ENCODE measurements at regions not wholly inside any gene's neighbourhood (a gene's known extent, or its start where the extent isn't known, plus 50 kb on each side); places are given as distances from the start of the nearest gene placed in this dataset.

- DNase-seq (no peak), ATAC-seq (no peak)
- peaks cover 0 to 9% (median 0%) of the 10 kb centered on the region in 7 donors for H3K4me1 Mint-ChIP-seq
- no peak overlapping the region for H3K4me3 Mint-ChIP-seq
- Histone ChIP-seq H3K4me3 (ENCODE audit: low read length) (no peak overlapping the region), H3K27ac (ENCODE audit: low read depth, low read length) (no peak overlapping the region), H3K9me3 (ENCODE audit: control insufficient read depth in 2 of 3, low read length in 3 of 3) (no peaks in the 10 kb centered on the region), H3K27me3 (ENCODE audit: control insufficient read depth in 2 of 2, insufficient read depth in 2 of 2, low read length in 2 of 2) (peaks cover 0 to under 1% of the 10 kb centered on the region in 2 donors), H3K36me3 (ENCODE audit: control insufficient read depth in 2 of 3, insufficient read depth in 3 of 3, low read length in 3 of 3) (no peaks in the 10 kb centered on the region), H3K4me1 (ENCODE audit: control insufficient read depth in 2 of 2, insufficient read depth in 2 of 2, low read length in 2 of 2) (peaks cover 0 to 5% of the 10 kb centered on the region in 2 donors)
- peaks cover 15 to 32% (median 24%) of the 10 kb centered on the region in 5 donors for H3K27me3 Mint-ChIP-seq
- H3K36me3 Mint-ChIP-seq: peaks cover 0 to 3% (median 0%) of the 10 kb centered on the region in 5 donors
- H3K9me3 Mint-ChIP-seq: peaks cover 0 to 6% (median 0%) of the 10 kb centered on the region in 11 donors
- CTCF ChIA-PET: no interaction called here
- POLR2A ChIA-PET: no interaction called here
- no peak overlapping the region for H3K27ac Mint-ChIP-seq
- intact Hi-C loops (cut with micrococcal nuclease): no loop called here
Measured at GRCh38 chr3:40621252-40621651, 96.5 kb downstream of the ZNF621 start.

DNA sequence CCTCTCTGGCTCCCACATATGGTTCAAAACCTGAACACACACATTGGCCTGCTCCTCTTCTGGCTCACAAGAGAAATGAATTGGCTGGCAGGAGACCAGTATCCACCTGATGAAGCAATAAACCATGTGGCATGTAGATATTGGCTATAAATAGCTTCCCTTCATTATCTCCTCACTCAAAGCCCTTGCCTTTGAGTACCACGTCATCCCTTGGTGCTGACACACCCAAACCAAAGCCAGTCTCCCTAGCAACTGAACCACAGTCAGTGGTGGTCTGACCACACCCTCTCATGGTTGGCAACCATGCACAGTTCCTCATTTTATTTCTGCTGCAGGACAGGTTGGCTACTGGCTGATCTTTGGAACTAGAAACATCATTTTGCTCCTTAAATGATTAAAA, 98.8 kb downstream of the ZNF621 start:
- no peaks in the 10 kb centered on the region for H3K9me3 ChIP-seq (ENCODE audit: control insufficient read depth in 2 of 3, low read length in 3 of 3)
- Mint-ChIP-seq H3K36me3 (peaks cover 0 to 5% (median 1%) of the 10 kb centered on the region in 5 donors), H3K27me3 (peaks cover 4 to 26% (median 11%) of the 10 kb centered on the region in 5 donors), H3K9me3 (peaks cover 0 to 8% (median 2%) of the 10 kb centered on the region in 11 donors), H3K4me1 (peaks cover 0 to 9% (median 0%) of the 10 kb centered on the region in 7 donors), H3K4me3 (no peak overlapping the region), H3K27ac (no peak overlapping the region)
- H3K36me3 ChIP-seq (ENCODE audit: control insufficient read depth in 2 of 3, insufficient read depth in 3 of 3, low read length in 3 of 3): no peaks in the 10 kb centered on the region
- H3K27me3 ChIP-seq (ENCODE audit: control insufficient read depth in 2 of 2, insufficient read depth in 2 of 2, low read length in 2 of 2): no peaks in the 10 kb centered on the region
- intact Hi-C loops (cut with micrococcal nuclease): no loop called here
- H3K4me1 ChIP-seq (ENCODE audit: control insufficient read depth in 2 of 2, insufficient read depth in 2 of 2, low read length in 2 of 2): peaks cover 0 to 5% of the 10 kb centered on the region in 2 donors
- H3K27ac ChIP-seq (ENCODE audit: low read depth, low read length): no peak overlapping the region
- peak in 4 of 9 donors; percentile 1 to 21 (median 6) for DNase-seq
- no peak overlapping the region for H3K4me3 ChIP-seq (ENCODE audit: low read length)
- peak; percentile 90 for ATAC-seq
- POLR2A ChIA-PET: no interaction called here
- CTCF ChIA-PET: no interaction called here

DNA sequence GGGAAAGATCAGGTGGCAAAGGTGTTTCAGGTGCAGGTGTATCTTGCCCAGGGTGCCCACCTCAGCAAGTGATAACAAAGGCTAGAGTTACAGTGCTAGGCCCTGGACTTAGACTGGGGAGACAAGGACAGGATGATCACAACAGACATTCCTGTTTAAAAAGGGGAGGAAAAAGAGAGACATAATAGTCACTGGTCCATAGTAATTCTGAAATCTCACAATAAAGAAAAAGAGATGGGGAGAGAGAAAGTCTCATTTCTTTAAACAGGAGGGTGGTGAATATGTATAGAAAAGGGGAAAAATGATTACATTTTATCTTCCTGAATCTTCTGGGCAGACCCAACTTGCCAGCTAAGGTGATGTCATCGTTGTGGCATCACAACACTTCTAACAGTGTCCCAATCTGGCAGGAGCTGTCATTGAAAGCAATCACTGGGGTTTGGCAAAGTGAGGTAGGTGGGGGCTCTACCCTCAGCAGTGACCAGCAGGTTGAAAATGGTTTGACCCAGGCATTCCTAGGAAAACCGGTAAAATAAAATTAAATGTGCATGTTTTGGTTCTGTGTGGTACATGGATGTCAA, 99.5 kb downstream of the ZNF621 start:
- Mint-ChIP-seq H3K4me1 (peaks cover 0 to 9% (median 0%) of the 10 kb centered on the region in 7 donors), H3K27me3 (peaks cover 1 to 27% (median 11%) of the 10 kb centered on the region in 5 donors), H3K9me3 (peaks cover 0 to 10% (median 5%) of the 10 kb centered on the region in 11 donors), H3K4me3 (no peak overlapping the region), H3K27ac (no peak overlapping the region), H3K36me3 (peaks cover 0 to 9% (median 4%) of the 10 kb centered on the region in 5 donors)
- intact Hi-C loops (cut with micrococcal nuclease): no loop called here
- ChIA-PET CTCF (no interaction called here), POLR2A (no interaction called here)
- H3K27me3 ChIP-seq (ENCODE audit: control insufficient read depth in 2 of 2, insufficient read depth in 2 of 2, low read length in 2 of 2): no peaks in the 10 kb centered on the region
- H3K9me3 ChIP-seq (ENCODE audit: control insufficient read depth in 2 of 3, low read length in 3 of 3): no peaks in the 10 kb centered on the region
- ATAC-seq: no peak
- no peaks in the 10 kb centered on the region for H3K36me3 ChIP-seq (ENCODE audit: control insufficient read depth in 2 of 3, insufficient read depth in 3 of 3, low read length in 3 of 3)
- H3K4me3 ChIP-seq (ENCODE audit: low read length): no peak overlapping the region
- no peak overlapping the region for H3K27ac ChIP-seq (ENCODE audit: low read depth, low read length)
- peaks cover 0 to 5% of the 10 kb centered on the region in 2 donors for H3K4me1 ChIP-seq (ENCODE audit: control insufficient read depth in 2 of 2, insufficient read depth in 2 of 2, low read length in 2 of 2)
- DNase-seq: no peak

DNA sequence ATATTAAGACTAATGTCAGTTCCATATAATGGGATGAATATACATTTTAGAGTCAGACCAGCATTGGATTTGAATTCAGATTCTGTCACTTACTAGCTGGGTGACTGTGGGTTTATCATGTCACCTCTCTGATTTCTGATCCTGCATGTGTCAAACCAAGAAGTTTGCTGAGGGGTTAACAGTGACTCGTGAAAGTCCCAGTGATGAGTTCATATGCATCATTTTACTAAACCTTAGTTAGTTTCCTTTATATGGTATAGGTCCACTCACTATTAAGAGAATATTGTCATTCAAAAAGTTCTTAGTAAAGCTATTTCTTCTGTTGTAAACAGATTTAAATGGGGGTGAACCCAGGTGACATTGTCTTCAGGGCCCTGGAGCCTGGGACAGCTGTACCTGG, 102.3 kb downstream of the ZNF621 start:
- ATAC-seq (no peak), DNase-seq (no peak)
- Mint-ChIP-seq H3K36me3 (peaks cover 0 to 9% (median 4%) of the 10 kb centered on the region in 5 donors), H3K4me1 (peaks cover 0 to 4% (median 0%) of the 10 kb centered on the region in 7 donors), H3K27ac (no peak overlapping the region), H3K9me3 (peaks cover 5 to 23% (median 12%) of the 10 kb centered on the region in 11 donors), H3K27me3 (peaks cover 0 to 44% (median 26%) of the 10 kb centered on the region in 5 donors), H3K4me3 (no peak overlapping the region)
- ChIA-PET POLR2A (no interaction called here), CTCF (no interaction called here)
- no peaks in the 10 kb centered on the region for H3K27me3 ChIP-seq (ENCODE audit: control insufficient read depth in 2 of 2, insufficient read depth in 2 of 2, low read length in 2 of 2)
- intact Hi-C loops (cut with micrococcal nuclease): no loop called here
- no peaks in the 10 kb centered on the region for H3K9me3 ChIP-seq (ENCODE audit: control insufficient read depth in 2 of 3, low read length in 3 of 3)
- no peak overlapping the region for H3K27ac ChIP-seq (ENCODE audit: low read depth, low read length)
- H3K4me1 ChIP-seq (ENCODE audit: control insufficient read depth in 2 of 2, insufficient read depth in 2 of 2, low read length in 2 of 2): peaks cover 0 to 5% of the 10 kb centered on the region in 2 donors
- H3K36me3 ChIP-seq (ENCODE audit: control insufficient read depth in 2 of 3, insufficient read depth in 3 of 3, low read length in 3 of 3): no peaks in the 10 kb centered on the region
- no peak overlapping the region for H3K4me3 ChIP-seq (ENCODE audit: low read length)

DNA sequence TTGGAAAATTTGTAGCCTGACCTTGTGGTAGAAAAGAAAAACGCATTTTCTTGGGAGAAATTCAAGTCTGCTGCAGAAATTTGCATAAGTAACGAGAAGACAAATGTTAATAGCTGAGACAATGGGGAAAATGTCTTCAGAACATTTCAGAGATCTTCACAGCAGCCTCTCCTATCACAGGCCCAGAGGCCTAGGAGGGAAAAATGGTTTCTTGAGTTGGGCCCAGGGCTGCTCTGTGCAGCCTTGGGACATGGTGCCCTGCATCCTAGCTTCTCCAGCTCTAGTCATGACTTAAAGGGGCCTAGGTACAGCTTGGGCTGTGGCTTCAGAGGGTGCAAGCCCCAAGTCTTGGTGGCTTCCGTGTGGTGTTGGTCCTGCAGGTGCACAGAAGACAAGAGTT, 104.2 kb downstream of the ZNF621 start:
- intact Hi-C loops (cut with micrococcal nuclease): no loop called here
- Histone ChIP-seq H3K4me3 (ENCODE audit: low read length) (no peak overlapping the region), H3K4me1 (ENCODE audit: control insufficient read depth in 2 of 2, insufficient read depth in 2 of 2, low read length in 2 of 2) (no peaks in the 10 kb centered on the region), H3K9me3 (ENCODE audit: control insufficient read depth in 2 of 3, low read length in 3 of 3) (no peaks in the 10 kb centered on the region), H3K27ac (ENCODE audit: low read depth, low read length) (no peak overlapping the region), H3K27me3 (ENCODE audit: control insufficient read depth in 2 of 2, insufficient read depth in 2 of 2, low read length in 2 of 2) (no peaks in the 10 kb centered on the region), H3K36me3 (ENCODE audit: control insufficient read depth in 2 of 3, insufficient read depth in 3 of 3, low read length in 3 of 3) (no peaks in the 10 kb centered on the region)
- ChIA-PET CTCF (no interaction called here), POLR2A (no interaction called here)
- H3K4me1 Mint-ChIP-seq: peaks cover 0 to 4% (median 0%) of the 10 kb centered on the region in 7 donors
- peaks cover 0 to 51% (median 26%) of the 10 kb centered on the region in 5 donors for H3K27me3 Mint-ChIP-seq
- H3K9me3 Mint-ChIP-seq: peaks cover 6 to 39% (median 23%) of the 10 kb centered on the region in 11 donors
- no peak for DNase-seq
- no peak overlapping the region for H3K4me3 Mint-ChIP-seq
- no peak for ATAC-seq
- peaks cover 0 to 13% (median 6%) of the 10 kb centered on the region in 5 donors for H3K36me3 Mint-ChIP-seq
- H3K27ac Mint-ChIP-seq: no peak overlapping the region

- no peak for ATAC-seq
- ChIA-PET POLR2A (no interaction called here), CTCF (interaction anchor here (1.2 kb wide), 1 partner anchor 16 kb away, joined by 3 read pairs; no protein-coding TSS in a partner anchor)
- DNase-seq: no peak
- no peaks in the 10 kb centered on the region for H3K9me3 ChIP-seq (ENCODE audit: control insufficient read depth in 2 of 3, low read length in 3 of 3)
- no peaks in the 10 kb centered on the region for H3K4me1 ChIP-seq (ENCODE audit: control insufficient read depth in 2 of 2, insufficient read depth in 2 of 2, low read length in 2 of 2)
- Mint-ChIP-seq H3K4me3 (no peak overlapping the region), H3K36me3 (peaks cover 0 to 13% (median 6%) of the 10 kb centered on the region in 5 donors), H3K9me3 (peaks cover 8 to 43% (median 26%) of the 10 kb centered on the region in 11 donors), H3K27me3 (peaks cover 0 to 47% (median 18%) of the 10 kb centered on the region in 5 donors), H3K4me1 (no peaks in the 10 kb centered on the region), H3K27ac (no peak overlapping the region)
- no peaks in the 10 kb centered on the region for H3K27me3 ChIP-seq (ENCODE audit: control insufficient read depth in 2 of 2, insufficient read depth in 2 of 2, low read length in 2 of 2)
- no peaks in the 10 kb centered on the region for H3K36me3 ChIP-seq (ENCODE audit: control insufficient read depth in 2 of 3, insufficient read depth in 3 of 3, low read length in 3 of 3)
- no peak overlapping the region for H3K27ac ChIP-seq (ENCODE audit: low read depth, low read length)
- intact Hi-C loops (cut with micrococcal nuclease): no loop called here
- H3K4me3 ChIP-seq (ENCODE audit: low read length): no peak overlapping the region
Measured at GRCh38 chr3:40631341-40631995, 106.7 kb downstream of the ZNF621 start.
